Neural crest cell (in vitro differentiated cells): ENCODE measurements at regions not wholly inside any gene's neighbourhood (a gene's known extent, or its start where the extent isn't known, plus 50 kb on each side); places are given as distances from the start of the nearest gene placed in this dataset.

Source experiments
- DNase-seq: peaks from one replicate; pipeline ENCODE4 v3.0.0; 2021; ENCODE audit warnings: low read depth, mixed read lengths, low spot score
- H3K27ac Mint-ChIP-seq: one replicate; pipeline ENCODE4 v1.8.0; 2021; ENCODE audit warnings: mild to moderate bottlenecking, mixed read lengths; ENCODE audit not compliant: unreplicated experiment
- H3K27me3 Mint-ChIP-seq: 2 replicates; pipeline ENCODE4 v1.8.0; 2021; ENCODE audit warnings: low read depth, mild to moderate bottlenecking, mixed read lengths
- H3K36me3 Mint-ChIP-seq: 2 replicates; pipeline ENCODE4 v1.8.0; 2021; ENCODE audit warnings: low read depth, mild to moderate bottlenecking, mixed read lengths
- H3K4me1 Mint-ChIP-seq: 2 replicates; pipeline ENCODE4 v1.8.0; 2021; ENCODE audit warnings: mixed read lengths
- H3K4me3 Mint-ChIP-seq: one replicate; pipeline ENCODE4 v1.8.0; 2021; ENCODE audit warnings: mild to moderate bottlenecking, mixed read lengths
- H3K9me3 Mint-ChIP-seq: 2 replicates; pipeline ENCODE4 v1.8.0; 2021; ENCODE audit warnings: mixed read lengths
- CTCF ChIP-seq: fragments of 200-600 bp; sonication (generic); conservative IDR thresholded peaks from 2 replicates; pipeline ENCODE4 v1.5.0; 2021; ENCODE audit warnings: antibody characterized with exemption, mild to moderate bottlenecking

GRCh38 chrX:9147086-9147485, 113.2 kb upstream of the FAM9B start:
- Mint-ChIP-seq H3K4me3 (no peak overlapping the region), H3K27ac (no peak overlapping the region), H3K4me1 (peaks cover 48% of the 10 kb centered on the region), H3K9me3 (peaks cover 5% of the 10 kb centered on the region), H3K36me3 (peaks cover 4% of the 10 kb centered on the region), H3K27me3 (no peaks in the 10 kb centered on the region)
- DNase-seq: no peak
- TF ChIP-seq CTCF: no peak

- no peak for TF ChIP-seq CTCF
- Mint-ChIP-seq H3K4me3 (no peak overlapping the region), H3K36me3 (peaks cover 4% of the 10 kb centered on the region), H3K27me3 (no peaks in the 10 kb centered on the region), H3K27ac (no peak overlapping the region), H3K9me3 (peaks cover 5% of the 10 kb centered on the region), H3K4me1 (peaks cover 48% of the 10 kb centered on the region)
- DNase-seq: no peak
Measured at GRCh38 chrX:9147726-9148125, 113.8 kb upstream of the FAM9B start.

- peaks cover 4% of the 10 kb centered on the region for H3K36me3 Mint-ChIP-seq
- TF ChIP-seq CTCF: no peak
- H3K4me3 Mint-ChIP-seq: peak overlapping the region; percentile 42
- DNase-seq: no peak
- peaks cover 5% of the 10 kb centered on the region for H3K9me3 Mint-ChIP-seq
- peak overlapping the region; percentile 36 for H3K27ac Mint-ChIP-seq
- peaks cover 48% of the 10 kb centered on the region for H3K4me1 Mint-ChIP-seq
- H3K27me3 Mint-ChIP-seq: no peaks in the 10 kb centered on the region
Measured at GRCh38 chrX:9148615-9149399, 114.9 kb upstream of the FAM9B start.

- no peak overlapping the region for H3K4me3 Mint-ChIP-seq
- no peak for TF ChIP-seq CTCF
- no peak overlapping the region for H3K27ac Mint-ChIP-seq
- H3K27me3 Mint-ChIP-seq: no peaks in the 10 kb centered on the region
- peaks cover 5% of the 10 kb centered on the region for H3K9me3 Mint-ChIP-seq
- H3K4me1 Mint-ChIP-seq: peaks cover 43% of the 10 kb centered on the region
- H3K36me3 Mint-ChIP-seq: peaks cover 4% of the 10 kb centered on the region
- no peak for DNase-seq
Measured at GRCh38 chrX:9149501-9150245, 115.7 kb upstream of the FAM9B start.

GRCh38 chrX:9151772-9152307, 117.9 kb upstream of the FAM9B start:
- H3K4me3 Mint-ChIP-seq: no peak overlapping the region
- DNase-seq: no peak
- peaks cover 4% of the 10 kb centered on the region for H3K36me3 Mint-ChIP-seq
- H3K27me3 Mint-ChIP-seq: no peaks in the 10 kb centered on the region
- peaks cover 8% of the 10 kb centered on the region for H3K9me3 Mint-ChIP-seq
- H3K4me1 Mint-ChIP-seq: peaks cover 26% of the 10 kb centered on the region
- H3K27ac Mint-ChIP-seq: no peak overlapping the region
- TF ChIP-seq CTCF: no peak
